ENCODE measurements at regions not wholly inside any gene's neighbourhood (a gene's known extent, or its start where the extent isn't known, plus 50 kb on each side); places are given as distances from the start of the nearest gene placed in this dataset.
A peak's percentile ranks its signal among the peaks of the same experiment; 100 is the strongest.

- no peaks in the 10 kb centered on the region for H3K27me3 ChIP-seq (ENCODE audit: insufficient read depth)
- peak overlapping the region; percentile 2 for H2AFZ ChIP-seq (ENCODE audit: low read depth)
- H3K4me2 ChIP-seq = peak overlapping the region; percentile 55
- POLR2A ChIA-PET = interaction anchor here (0.7 to 5.3 kb wide), 9 partner anchors 114 to 405 kb away, joined by 3 to 58 read pairs (median 4); partner anchors contain the start of gene SOX4
- no peaks in the 10 kb centered on the region for H3K9me2 ChIP-seq
- no peaks in the 10 kb centered on the region for H3K9me3 ChIP-seq
- peaks cover 8% of the 10 kb centered on the region; the same call in 1 of the 2 replicates for H3K79me2 ChIP-seq (ENCODE audit: insufficient read depth)
- H3F3A ChIP-seq (replicated peaks; ENCODE audit: insufficient read depth) = peaks cover 43% of the 10 kb centered on the region
- H3K36me3 ChIP-seq (replicated peaks in 1 of 2; ENCODE audit: control insufficient read depth in 1 of 2, insufficient read depth in 2 of 2, low read length in 1 of 2) = no peaks in the 10 kb centered on the region
- H4K20me1 ChIP-seq (ENCODE audit: insufficient read depth) = no peaks in the 10 kb centered on the region
- H3K4me3 ChIP-seq (ENCODE audit: low read depth in 2 of 2, low read length in 1 of 2) = no peak overlapping the region
- peaks cover 45 to 55% of the 10 kb centered on the region in 2 experiments for H3K4me1 ChIP-seq (ENCODE audit: control insufficient read depth in 1 of 2, insufficient read depth in 2 of 2, low read depth in 1 of 2, low read length in 1 of 2)
- H3K9ac ChIP-seq = peak overlapping the region; percentile 48; the same call in 1 of the 2 replicates
- peak; percentile 61 for DNase-seq
- H3K27ac ChIP-seq (ENCODE audit: low read depth in 2 of 2, low read length in 1 of 2) = peak overlapping the region; percentile 84 to 99
- CTCF ChIA-PET = interaction anchor here (0.7 to 2.3 kb wide), 7 partner anchors 9 to 487 kb away, joined by 3 to 10 read pairs (median 4); no protein-coding TSS in a partner anchor
- WGBS (ENCODE audit: low lambda C conversion rate) = 6% methylated on average over 6 of the region's 6 CpGs
- TF ChIP-seq RXRA (IDR thresholded peaks at IDR 0.05; ENCODE audit: borderline replicate concordance, low read depth) (peak; percentile 62; the same call in 1 of the 2 replicates), PBX3 (IDR thresholded peaks at IDR 0.05) (peak; percentile 75), CHD2 (IDR thresholded peaks at IDR 0.05; ENCODE audit: low read length, partially characterized antibody) (peak; percentile 85), JUND (IDR thresholded peaks at IDR 0.05) (peak; percentile 79), MXI1 (IDR thresholded peaks at IDR 0.05; ENCODE audit: low read depth, low read length) (peak; percentile 78; the same call in 1 of the 2 replicates), FOSL2 (IDR thresholded peaks at IDR 0.05; ENCODE audit: borderline replicate concordance, low read depth) (peak; percentile 49), MEF2A (IDR thresholded peaks at IDR 0.05; ENCODE audit: borderline replicate concordance, low read depth) (no peak), NRF1 (IDR thresholded peaks at IDR 0.05; ENCODE audit: low read depth, low read length) (no peak), TEAD4 (IDR thresholded peaks at IDR 0.05; ENCODE audit: borderline replicate concordance, insufficient read depth) (peak; percentile 83; the same call in 1 of the 2 replicates), IRF3 (IDR thresholded peaks at IDR 0.05; ENCODE audit: low read depth, low read length) (no peak), MAX (IDR thresholded peaks at IDR 0.05; ENCODE audit: low read depth) (peak; percentile 45; the same call in 1 of the 2 replicates), TAF1 (IDR thresholded peaks at IDR 0.05; ENCODE audit: borderline replicate concordance, low read depth, low read length) (no peak; the same call in 1 of the 2 replicates), GATA2 (CRISPR knock-in tag; IDR thresholded peaks at IDR 0.05) (peak; percentile 81), FOXM1 (IDR thresholded peaks at IDR 0.05; ENCODE audit: low read depth) (0 out of 2 replicates have a peak, but pooled peaks have one; percentile 27), FOXJ3 (CRISPR knock-in tag; IDR thresholded peaks at IDR 0.05) (peak; percentile 75), POLR2AphosphoS5 (IDR thresholded peaks at IDR 0.05; ENCODE audit: low read depth, low read length) (peak; percentile 48; the same call in 1 of the 2 replicates), SMC3 (IDR thresholded peaks at IDR 0.05; ENCODE audit: low read depth, low read length) (peak; percentile 27; the same call in 1 of the 2 replicates), RFX5 (IDR thresholded peaks at IDR 0.05; ENCODE audit: low read length) (0 out of 2 replicates have a peak, but pooled peaks have one; percentile 42), EZH2phosphoT487 (IDR thresholded peaks at IDR 0.05; ENCODE audit: borderline replicate concordance, low read depth) (no peak)
- TF ChIP-seq, protein P1, sequence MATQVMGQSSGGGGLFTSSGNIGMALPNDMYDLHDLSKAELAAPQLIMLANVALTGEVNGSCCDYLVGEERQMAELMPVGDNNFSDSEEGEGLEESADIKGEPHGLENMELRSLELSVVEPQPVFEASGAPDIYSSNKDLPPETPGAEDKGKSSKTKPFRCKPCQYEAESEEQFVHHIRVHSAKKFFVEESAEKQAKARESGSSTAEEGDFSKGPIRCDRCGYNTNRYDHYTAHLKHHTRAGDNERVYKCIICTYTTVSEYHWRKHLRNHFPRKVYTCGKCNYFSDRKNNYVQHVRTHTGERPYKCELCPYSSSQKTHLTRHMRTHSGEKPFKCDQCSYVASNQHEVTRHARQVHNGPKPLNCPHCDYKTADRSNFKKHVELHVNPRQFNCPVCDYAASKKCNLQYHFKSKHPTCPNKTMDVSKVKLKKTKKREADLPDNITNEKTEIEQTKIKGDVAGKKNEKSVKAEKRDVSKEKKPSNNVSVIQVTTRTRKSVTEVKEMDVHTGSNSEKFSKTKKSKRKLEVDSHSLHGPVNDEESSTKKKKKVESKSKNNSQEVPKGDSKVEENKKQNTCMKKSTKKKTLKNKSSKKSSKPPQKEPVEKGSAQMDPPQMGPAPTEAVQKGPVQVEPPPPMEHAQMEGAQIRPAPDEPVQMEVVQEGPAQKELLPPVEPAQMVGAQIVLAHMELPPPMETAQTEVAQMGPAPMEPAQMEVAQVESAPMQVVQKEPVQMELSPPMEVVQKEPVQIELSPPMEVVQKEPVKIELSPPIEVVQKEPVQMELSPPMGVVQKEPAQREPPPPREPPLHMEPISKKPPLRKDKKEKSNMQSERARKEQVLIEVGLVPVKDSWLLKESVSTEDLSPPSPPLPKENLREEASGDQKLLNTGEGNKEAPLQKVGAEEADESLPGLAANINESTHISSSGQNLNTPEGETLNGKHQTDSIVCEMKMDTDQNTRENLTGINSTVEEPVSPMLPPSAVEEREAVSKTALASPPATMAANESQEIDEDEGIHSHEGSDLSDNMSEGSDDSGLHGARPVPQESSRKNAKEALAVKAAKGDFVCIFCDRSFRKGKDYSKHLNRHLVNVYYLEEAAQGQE (IDR thresholded peaks at IDR 0.05; ENCODE audit: low read depth, low read length) = peak; percentile 44; the same call in 1 of the 2 replicates
- TF ChIP-seq, protein P2, sequence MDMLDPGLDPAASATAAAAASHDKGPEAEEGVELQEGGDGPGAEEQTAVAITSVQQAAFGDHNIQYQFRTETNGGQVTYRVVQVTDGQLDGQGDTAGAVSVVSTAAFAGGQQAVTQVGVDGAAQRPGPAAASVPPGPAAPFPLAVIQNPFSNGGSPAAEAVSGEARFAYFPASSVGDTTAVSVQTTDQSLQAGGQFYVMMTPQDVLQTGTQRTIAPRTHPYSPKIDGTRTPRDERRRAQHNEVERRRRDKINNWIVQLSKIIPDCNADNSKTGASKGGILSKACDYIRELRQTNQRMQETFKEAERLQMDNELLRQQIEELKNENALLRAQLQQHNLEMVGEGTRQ (IDR thresholded peaks at IDR 0.05; ENCODE audit: borderline replicate concordance, low read depth, low read length) = no peak
- TF ChIP-seq, protein P3, sequence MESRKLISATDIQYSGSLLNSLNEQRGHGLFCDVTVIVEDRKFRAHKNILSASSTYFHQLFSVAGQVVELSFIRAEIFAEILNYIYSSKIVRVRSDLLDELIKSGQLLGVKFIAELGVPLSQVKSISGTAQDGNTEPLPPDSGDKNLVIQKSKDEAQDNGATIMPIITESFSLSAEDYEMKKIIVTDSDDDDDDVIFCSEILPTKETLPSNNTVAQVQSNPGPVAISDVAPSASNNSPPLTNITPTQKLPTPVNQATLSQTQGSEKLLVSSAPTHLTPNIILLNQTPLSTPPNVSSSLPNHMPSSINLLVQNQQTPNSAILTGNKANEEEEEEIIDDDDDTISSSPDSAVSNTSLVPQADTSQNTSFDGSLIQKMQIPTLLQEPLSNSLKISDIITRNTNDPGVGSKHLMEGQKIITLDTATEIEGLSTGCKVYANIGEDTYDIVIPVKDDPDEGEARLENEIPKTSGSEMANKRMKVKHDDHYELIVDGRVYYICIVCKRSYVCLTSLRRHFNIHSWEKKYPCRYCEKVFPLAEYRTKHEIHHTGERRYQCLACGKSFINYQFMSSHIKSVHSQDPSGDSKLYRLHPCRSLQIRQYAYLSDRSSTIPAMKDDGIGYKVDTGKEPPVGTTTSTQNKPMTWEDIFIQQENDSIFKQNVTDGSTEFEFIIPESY (IDR thresholded peaks at IDR 0.05; ENCODE audit: borderline replicate concordance, low read depth) = no peak; the same call in 1 of the 2 replicates
Observed at GRCh38 chr6:21999012-21999528, 297.8 kb downstream of the PRL start.
